Stimulated activated CD8-positive, alpha-beta memory T cell treated with anti-CD3 and anti-CD28 coated beads, Interleukin-12 subunit alpha, Interleukin-12 subunit beta, amount 100 ng/mL, for 1 hour (primary cell): ENCODE measurements at regions not wholly inside any gene's neighbourhood (a gene's known extent, or its start where the extent isn't known, plus 50 kb on each side); places are given as distances from the start of the nearest gene placed in this dataset.
"Not testable (repeated sequence)": the region's sequence is repeated elsewhere in the genome, so short reads cannot be mapped to it uniquely, and the experiment has no call there.

Source experiments
- DNase-seq: peaks from one replicate; pipeline ENCODE4 v3.0.0-alpha.2; 2020; ENCODE audit warnings: low read depth

- DNase-seq: not testable (repeated sequence)
Observed at GRCh38 chr3:106075731-106076130, 206.9 kb upstream of the CBLB start.

GRCh38 chr3:106078635-106079034 lies 209.8 kb upstream of the CBLB start:
- DNase-seq: no peak

- no peak for DNase-seq
Observed at GRCh38 chr3:106082616-106083015, 213.8 kb upstream of the CBLB start.

GRCh38 chr3:106083207-106083606 lies 214.4 kb upstream of the CBLB start:
- no peak for DNase-seq

GRCh38 chr3:106083854-106084253 lies 215.0 kb upstream of the CBLB start:
- DNase-seq: no peak

- DNase-seq: no peak
Observed at GRCh38 chr3:106086038-106086437, 217.2 kb upstream of the CBLB start.

GRCh38 chr3:106086636-106087035 lies 217.8 kb upstream of the CBLB start:
- DNase-seq: no peak

- DNase-seq: no peak
Observed at GRCh38 chr3:106088304-106088703, 219.5 kb upstream of the CBLB start.

- DNase-seq: no peak
Observed at GRCh38 chr3:106088899-106089298, 220.1 kb upstream of the CBLB start.

- DNase-seq: no peak
Observed at GRCh38 chr3:106089806-106090205, 221.0 kb upstream of the CBLB start.

GRCh38 chr3:106092792-106093191 lies 224.0 kb upstream of the CBLB start:
- DNase-seq: no peak

- no peak for DNase-seq
Observed at GRCh38 chr3:106093616-106094015, 224.8 kb upstream of the CBLB start.

- DNase-seq: no peak
Observed at GRCh38 chr3:106097817-106098435, 229.1 kb upstream of the CBLB start.

GRCh38 chr3:106103383-106103782 lies 234.6 kb upstream of the CBLB start:
- DNase-seq: no peak

- no peak for DNase-seq
Observed at GRCh38 chr3:106104078-106104477, 235.3 kb upstream of the CBLB start.

- DNase-seq: no peak
Observed at GRCh38 chr3:106108925-106109324, 240.1 kb upstream of the CBLB start.

- DNase-seq: not testable (repeated sequence)
Observed at GRCh38 chr3:106112561-106112960, 243.7 kb upstream of the CBLB start.

GRCh38 chr3:106113747-106114146 lies 244.9 kb upstream of the CBLB start:
- DNase-seq: no peak

- DNase-seq: no peak
Observed at GRCh38 chr3:106114220-106114619, 245.4 kb upstream of the CBLB start.

- no peak for DNase-seq
Observed at GRCh38 chr3:106114848-106115247, 246.0 kb upstream of the CBLB start.

- DNase-seq: no peak
Observed at GRCh38 chr3:106115557-106115956, 246.7 kb upstream of the CBLB start.

GRCh38 chr3:106116733-106117489 lies 248.1 kb upstream of the CBLB start:
- no peak for DNase-seq

GRCh38 chr3:106117490-106117858 lies 248.7 kb upstream of the CBLB start:
- DNase-seq: no peak

GRCh38 chr3:106119614-106120082 lies 250.8 kb upstream of the CBLB start:
- no peak for DNase-seq
